Keratinocyte (primary cell): ENCODE measurements at regions not wholly inside any gene's neighbourhood (a gene's known extent, or its start where the extent isn't known, plus 50 kb on each side); places are given as distances from the start of the nearest gene placed in this dataset.

Experiments
- CTCF ChIP-seq, 3 experiments: IDR thresholded peaks in 1 of 3; conservative IDR thresholded peaks in 1 of 3; optimal IDR thresholded peaks in 1 of 3; 2 replicates in 2 of 3; 3 replicates in 1 of 3; pipeline versions ENCODE3 to v1.5.1; 2011; ENCODE audit warnings: low read length in 3 of 3, mild to moderate bottlenecking in 3 of 3, moderate library complexity in 2 of 3, control low read depth in 1 of 3, inconsistent platforms in 1 of 3; ENCODE audit not compliant: insufficient read depth in 2 of 3; ENCODE audit errors: extremely low read depth in 1 of 3
- EZH2 ChIP-seq: IDR thresholded peaks from one replicate; pipeline ENCODE4 v1.6.1; 2012; ENCODE audit warnings: inconsistent platforms, mild to moderate bottlenecking, low read length, moderate library complexity

- TF ChIP-seq CTCF (optimal IDR thresholded peaks at IDR 0.05 in 1 of 3, IDR thresholded peaks at IDR 0.05 in 1 of 3, conservative IDR thresholded peaks at IDR 0.05 in 1 of 3; ENCODE audit: extremely low read depth in 1 of 3, insufficient read depth in 2 of 3, low read length in 3 of 3) (no peak), EZH2 (no peak)
Measured at GRCh38 chr2:122737429-122738077, 982.1 kb downstream of the TSN start.
